ENCODE measurements at regions not wholly inside any gene's neighbourhood (a gene's known extent, or its start where the extent isn't known, plus 50 kb on each side); places are given as distances from the start of the nearest gene placed in this dataset.
A peak's percentile ranks its signal among the peaks of the same experiment; 100 is the strongest.
"Not testable (repeated sequence)": the region's sequence is repeated elsewhere in the genome, so short reads cannot be mapped to it uniquely, and the experiment has no call there.

DNA sequence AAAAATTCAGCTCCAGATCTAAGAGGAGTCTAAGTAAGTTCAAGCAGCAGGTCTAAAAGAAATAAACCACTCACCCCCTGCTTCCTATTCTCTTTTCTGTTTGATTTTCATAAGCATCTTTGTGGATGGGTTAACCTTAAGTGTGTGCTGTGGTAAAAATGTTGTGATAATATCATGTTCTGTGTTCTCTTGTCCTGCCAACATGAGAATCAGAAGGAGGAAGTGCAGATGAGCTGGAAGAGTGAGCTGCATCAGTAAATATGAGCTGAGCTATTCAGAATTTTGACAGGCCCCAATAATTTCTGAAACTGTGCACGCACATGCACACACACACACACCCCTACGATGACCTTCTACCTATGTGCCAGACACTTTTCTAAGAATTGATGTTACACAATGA is 186.5 kb upstream of the ANKRD55 start:
- DNase-seq, result no peak

DNA sequence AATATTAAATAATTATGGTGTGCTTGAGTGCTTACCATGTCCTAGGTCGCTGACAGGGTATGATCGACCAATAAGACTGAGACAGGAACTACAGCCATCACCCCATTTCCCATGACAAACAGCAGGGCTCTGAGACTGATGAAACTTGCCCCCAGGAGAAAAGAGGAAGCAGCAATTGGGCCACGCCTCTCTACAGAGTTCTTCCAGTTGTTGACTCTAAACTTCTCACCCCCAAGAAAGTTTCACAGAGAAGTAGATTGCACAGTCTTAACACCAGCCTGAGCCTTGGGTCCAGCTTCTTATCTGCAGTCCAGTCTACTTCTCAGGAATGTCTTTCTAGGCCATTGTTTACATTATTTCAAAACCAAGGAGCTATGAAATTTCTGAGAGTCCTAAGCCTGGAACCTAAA is 182.2 kb upstream of the ANKRD55 start:
- DNase-seq, result peak; percentile 67

DNA sequence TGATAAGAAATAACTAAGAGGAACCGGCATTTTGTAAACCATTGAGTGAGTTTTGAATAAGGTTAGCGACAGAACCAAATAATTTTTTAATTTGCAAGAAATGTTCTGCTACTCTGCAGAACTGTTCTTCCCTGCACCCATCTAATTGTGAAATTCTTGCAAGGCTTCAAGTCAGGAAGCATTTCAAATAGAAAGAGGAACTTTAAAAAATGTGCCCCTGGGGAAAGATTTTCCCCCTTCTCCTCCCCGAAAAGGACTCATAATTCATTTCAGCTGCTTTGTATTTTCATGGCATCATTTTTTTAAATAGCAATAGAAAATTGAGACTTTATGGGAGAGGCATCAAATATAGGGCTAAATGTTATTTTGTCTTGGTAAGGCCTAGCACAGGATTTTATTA is 180.9 kb upstream of the ANKRD55 start:
- peak; percentile 46 for DNase-seq

DNA sequence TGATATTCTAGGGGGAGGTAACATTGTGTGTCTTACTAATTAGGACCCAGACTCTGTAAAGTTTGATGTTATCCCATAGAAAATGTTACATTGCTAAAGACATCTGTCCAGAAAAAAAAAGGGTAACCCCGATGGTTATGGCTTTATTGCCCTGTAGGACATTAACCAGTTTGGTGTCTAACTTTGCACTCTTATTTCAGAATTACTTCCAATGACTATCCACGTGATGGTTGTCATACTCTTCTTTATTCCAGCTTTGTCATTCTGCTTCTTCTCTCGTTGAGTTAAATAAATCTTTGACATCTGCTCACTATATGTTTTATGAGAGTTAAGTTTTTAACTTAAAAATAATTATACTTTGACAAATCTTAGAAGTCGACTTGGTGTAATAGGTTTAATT is 180.4 kb upstream of the ANKRD55 start:
- no peak for DNase-seq

DNA sequence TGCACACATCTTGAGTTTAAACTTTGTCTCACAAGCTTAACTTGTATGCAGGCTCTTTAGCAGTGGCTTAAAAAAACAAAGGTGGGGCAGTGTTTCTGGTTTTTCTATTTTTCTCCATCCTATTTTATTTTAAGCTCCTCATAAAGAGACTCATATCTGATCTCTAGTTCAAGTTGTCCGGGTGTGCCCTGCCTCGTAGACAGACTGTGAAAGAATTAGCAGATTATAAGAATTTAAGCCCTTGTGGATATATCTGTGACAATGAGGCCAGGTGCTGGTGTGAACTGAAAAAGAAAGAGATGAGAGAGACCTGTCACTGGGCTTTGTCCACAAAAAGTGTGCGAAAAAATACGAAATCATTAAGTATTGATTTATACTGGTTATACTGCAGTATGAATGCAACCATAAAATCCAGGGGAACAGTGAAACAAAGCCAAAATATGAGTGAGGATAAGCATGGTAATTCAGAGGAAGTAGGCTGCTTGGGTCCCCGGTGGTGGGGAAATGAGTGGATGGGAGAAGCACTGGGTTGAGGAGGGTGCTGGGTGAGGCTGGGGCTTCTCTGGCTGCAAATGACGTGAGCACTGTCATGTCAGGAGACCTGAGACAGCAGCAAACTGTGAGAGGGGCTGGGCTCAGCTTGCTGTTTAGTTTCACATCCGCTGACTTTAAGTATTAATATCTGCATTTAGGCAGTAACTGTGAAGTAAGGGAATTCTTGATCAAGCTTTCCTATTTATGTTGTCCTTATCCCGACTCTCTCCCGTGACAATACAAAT is 179.7 kb upstream of the ANKRD55 start:
- DNase-seq, result no peak

DNA sequence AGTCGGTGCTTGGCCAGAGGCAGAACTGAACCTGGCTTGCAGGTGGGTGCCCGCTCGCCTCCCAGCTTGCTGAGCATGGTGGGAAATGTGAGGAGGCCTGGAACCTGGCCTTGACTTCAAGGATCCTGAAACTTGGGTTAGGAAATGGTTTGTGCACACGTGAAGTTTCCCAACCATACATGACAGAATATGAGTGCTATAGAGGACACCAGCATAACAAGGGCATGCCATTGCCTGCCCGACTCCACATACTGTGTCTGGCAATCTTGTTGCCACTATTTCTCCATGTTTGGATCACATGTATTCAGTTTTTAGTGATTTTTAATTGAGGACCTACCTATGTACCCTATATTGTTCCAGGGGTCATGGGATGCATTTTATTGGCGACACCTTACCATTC is 177.6 kb upstream of the ANKRD55 start:
- no peak for DNase-seq

DNA sequence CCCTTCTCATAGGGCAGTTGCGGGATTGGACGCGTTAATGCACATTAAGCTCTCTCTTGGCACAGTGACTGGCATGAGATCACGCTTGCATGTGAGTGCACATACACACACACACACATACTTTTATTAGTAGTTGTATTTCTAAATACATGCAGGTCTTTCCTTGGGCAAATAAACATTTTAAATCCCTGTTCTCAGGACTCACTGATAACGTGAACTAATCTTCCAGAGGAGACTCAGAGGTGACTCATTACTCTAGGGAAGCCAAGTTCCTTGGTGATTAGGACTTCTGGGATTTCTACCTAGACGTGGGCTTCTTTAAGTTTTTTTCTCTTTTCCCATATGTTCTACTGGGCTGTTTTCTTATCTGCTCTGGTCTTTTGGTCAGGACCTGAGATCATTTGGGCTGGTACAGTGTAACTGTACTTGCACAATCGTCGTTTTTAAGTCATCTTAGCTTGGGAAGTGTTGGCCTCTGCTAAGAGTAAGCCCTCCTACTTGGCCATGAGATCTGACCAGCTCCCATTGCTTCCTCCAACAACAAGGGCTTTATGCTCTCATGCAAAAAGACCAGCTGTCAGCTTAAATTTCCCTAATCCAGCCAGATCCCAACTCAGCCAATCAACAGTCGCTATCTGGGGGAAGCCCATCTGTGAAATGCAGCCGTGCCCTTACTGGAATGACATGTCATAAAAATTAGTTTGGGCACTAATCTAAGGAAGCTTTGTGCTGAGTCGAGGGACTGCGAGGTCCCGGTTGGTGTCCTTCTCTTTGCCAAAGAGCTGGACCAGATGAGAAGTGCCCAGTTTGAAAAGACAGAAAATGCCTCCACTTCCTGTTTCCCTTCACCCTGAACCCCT is 176.4 kb upstream of the ANKRD55 start:
- DNase-seq, result peak; percentile 75

DNA sequence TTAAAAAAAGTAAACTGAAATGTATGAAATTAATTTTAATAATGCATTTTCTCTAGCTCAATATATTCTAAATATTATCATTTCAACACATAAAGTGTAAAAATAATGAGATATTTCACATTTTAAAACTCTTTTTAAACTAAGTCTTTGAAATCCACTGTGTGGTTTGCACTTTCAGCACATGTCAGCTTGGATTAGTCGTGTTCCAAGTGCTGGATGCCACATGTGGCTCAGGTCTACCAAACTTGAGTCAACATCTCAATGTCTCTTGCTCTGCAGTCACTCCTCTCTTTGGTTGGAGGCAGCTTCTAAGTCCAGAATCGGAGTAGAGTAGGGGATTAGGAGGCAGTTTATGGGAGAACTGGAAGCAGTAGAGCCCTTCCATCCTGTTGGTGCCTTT is 173.7 kb upstream of the ANKRD55 start:
- DNase-seq, result peak; percentile 7

DNA sequence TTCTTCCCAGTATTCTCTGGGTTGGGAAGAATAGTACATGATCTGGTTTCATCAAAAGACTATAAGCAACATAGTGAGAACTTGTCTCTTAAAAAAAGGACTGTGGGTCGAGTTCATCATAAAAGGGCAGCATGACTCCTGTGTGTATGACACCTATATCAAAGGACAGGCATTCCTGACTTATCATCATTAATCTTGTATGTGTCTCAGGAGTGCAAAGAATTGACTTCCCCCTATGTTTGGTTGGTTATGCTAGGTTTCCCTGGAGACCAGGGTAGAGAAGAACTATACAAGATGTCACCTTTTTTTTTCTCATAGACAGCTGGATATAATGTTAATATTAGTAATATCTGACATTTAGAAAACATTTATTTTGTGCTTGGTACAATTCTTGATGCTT is 173.1 kb upstream of the ANKRD55 start:
- DNase-seq, result no peak

DNA sequence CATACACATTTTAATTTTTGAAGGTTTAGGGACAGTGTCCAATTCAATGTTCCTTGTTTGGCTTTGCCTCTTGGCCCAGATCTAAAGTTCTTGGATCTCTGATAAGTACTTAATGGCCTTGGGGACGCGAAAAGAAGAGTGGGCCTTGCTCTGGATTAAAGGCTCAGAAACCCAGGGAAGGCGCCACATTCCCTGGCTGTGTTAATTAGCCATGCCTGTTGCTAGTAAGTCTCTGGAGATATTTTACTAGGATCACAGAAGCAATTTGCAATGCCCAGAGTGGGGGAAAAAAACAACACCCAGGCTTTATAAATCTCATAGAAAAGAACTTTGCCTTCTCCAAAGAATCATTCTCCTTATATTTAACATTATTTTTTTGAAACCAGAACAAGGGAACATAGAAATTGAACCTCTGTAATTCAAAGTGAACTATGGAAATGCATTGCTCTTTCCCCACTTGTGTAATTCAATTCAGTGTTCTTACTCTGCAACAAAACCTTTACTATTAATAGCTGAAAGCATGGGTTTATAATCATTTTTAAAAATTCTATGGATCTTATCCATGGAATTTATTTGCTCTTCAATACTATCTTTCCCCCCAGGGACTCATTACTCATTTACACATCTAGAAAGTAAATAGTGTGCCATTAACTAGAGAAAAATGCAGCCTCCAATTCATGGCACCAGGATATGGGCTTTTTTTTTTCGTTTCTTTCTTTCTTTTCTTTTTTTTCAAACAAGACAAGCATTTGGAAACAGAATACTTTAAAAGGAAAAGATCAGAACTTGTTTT is 172.2 kb upstream of the ANKRD55 start:
- DNase-seq, result peak; percentile 11

DNA sequence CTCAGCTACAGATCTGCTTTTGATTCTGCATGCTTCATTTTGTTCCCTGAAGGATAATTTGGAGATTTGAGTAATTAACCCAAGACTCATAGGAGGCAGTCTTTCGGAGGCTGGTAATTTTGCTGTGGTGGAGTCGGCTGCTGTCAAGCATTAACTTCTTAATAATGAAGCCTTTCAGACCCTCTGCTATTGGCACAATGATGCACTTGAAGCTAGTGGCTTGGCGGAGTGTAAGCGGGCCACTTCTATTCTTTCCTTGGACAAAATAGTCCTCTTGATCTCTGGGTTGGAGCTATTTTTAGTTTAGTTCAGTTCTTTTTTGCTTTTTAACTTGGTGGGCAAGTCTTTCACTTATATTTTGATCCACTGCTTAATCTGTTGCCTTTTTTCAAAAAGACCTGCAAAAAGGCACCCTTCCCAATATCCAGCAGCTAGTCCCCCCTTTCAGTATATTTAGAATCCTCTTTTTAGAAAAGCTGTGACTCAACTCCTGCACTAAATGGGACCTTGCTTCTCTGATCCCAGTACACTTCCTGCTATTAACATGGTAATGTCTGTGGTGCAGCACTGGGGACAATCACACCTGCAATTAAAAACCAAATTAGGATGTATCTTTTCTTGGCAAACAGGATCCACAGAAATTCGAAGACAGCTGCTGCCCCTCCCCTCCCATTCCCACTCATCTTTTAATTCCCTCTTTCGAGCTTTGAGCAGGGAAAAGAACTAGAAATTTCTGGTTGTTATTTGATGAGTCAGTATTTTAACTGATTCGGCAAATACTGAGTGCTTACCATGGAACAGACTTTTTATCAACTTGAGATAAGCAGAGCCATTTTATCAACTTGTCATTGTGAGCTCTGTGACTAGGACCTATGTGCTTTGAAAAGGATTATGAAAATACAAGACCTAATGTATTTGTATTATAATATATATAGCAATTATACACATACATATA is 169.4 kb upstream of the ANKRD55 start:
- DNase-seq, result no peak

DNA sequence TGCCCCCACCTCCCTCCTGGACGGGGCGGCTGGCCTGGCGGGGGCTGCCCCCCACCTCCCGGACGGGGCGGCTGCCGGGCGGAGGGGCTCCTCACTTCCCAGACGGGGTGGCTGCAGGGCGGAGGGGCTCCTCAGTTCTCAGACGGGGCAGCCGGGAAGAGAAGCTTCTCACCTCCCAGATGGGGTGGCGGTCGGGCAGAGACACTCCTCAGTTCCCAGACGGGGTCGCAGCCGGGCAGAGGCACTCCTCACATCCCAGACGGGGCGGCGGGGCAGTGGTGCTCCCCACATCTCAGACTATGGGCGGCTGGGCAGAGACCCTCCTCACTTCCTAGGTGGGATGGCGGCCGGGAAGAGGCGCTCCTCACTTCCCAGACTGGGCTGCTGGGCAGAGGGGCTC is 164.7 kb upstream of the ANKRD55 start:
- not testable (repeated sequence) for DNase-seq

DNA sequence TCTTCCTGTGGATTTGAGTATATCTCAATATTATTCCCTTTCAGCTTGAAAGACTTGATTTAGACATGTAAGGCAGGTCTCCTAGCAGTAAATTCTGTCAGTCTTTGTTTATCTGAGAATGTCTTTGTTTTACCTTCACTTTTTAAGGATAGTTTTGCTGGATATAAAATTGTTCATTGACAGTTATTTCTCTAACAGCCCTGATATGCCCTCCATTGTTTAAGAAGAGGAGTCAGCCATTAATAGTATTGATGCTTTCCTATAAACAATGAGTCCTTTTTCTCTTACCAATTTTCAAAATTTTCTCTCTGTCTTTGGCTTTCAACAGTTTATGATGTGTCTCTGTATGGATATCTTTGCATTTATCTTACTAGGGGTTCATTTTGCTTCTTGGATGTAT is 163.5 kb upstream of the ANKRD55 start:
- no peak for DNase-seq

DNA sequence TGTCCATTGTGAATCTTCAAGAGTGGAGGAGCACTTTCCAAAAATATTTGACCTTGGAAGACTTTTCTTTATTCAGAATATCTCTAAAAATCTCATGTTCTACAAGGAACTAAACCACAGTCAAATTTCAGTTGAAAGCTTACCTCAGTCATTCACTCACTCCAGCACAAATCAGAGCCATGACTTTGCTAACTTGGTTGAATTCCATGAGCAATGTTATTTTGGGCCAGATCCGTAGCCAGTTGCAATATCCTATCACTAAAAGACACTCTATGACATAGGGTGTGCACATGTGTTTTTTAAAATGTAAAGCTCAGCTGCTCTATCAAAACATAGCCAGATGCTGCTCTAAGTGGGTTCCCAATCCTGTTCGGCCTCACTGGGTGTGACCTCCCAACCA is 156.1 kb upstream of the ANKRD55 start:
- no peak for DNase-seq

DNA sequence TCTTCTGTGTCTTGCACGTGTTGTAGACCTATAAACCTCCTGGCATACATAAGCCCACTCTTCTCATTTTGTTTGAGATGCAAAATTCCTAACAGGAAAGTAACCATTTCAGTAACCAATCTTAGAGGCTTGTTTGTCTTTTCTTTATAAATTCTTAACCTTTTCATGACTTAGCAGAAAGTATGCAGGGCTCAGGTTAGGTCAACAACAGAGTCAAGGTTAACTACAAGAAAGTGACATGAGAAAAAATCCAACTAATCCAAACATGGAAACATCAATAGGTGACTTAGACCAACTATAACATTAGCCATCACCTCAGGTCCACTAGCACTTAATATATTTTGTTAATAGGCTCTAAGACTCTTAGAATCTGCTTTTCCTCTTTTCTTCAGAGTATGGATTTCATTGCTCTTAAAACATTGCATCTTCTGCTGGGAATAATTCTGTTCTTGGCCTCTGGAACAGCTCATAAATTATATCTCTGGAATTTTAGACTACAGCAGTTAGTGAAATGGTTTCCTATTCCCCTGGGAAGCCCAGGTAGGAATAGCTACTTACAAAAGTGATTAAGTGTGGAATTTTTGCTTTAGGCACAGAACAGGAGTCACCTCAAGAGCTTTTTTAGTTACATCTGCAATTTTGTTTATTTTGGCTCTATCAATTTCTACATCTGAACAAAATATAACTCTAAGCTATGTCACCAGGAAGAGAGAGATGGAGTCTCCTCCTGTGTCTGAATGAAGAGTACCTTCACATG is 155.3 kb upstream of the ANKRD55 start:
- DNase-seq, result peak; percentile 52

DNA sequence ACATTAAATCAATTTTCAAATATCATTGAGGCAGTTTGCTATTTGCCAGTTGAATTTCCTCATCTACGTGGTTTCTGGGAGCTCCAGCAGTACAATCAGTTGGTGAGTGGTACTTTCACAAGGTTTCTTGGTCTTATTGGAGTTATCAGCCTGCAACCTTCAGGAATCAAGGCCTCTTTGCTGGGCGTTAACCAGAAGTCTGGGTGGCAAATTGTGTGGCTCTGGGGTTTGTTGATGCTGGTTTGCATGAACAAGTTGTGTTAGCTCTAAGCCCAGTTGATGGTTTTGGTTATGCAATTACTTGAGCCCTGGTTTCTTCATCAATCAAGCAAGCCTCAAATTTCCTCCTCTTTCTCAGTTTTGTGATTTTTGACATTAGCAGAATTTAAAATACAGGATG is 152.9 kb upstream of the ANKRD55 start:
- DNase-seq, result no peak

DNA sequence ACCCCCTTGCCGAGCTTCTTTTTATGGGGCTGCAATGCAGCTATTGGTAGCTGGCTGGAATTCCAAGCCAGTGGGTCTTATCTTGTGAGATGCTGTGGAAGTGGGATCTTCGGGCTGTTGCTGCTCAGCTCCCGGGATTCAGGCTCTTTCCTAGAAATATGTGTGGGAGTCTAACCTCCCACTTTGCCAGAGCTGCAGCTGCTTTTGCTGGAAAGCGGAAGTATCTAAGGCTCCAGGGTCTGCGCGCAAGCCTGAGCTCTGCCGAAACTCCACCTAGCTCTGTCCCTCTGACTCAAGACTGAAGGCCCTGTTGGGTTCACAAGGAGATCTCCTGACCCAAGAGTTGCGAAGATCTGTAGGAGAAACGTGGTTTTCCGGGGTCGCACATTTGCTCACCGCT is 151.1 kb upstream of the ANKRD55 start:
- no peak for DNase-seq

DNA sequence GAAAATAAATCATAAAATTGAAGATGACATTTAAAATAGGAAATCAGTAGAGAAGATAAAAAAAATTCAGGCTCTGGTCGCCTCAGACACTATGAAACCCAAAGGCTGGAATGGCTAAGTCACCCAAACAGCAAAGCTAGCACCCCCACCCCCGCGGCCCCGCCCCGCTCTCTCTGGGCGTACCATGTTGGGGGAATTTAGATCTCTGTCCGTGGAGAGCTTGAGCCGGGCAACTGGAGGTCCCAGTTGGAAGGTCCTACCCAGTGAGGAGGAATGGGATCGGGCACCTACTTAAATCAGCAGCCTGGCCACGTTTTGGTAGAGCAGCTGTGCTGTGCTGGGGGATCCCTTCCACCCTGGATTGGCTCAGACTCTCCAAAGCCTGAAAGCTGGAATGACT is 150.6 kb upstream of the ANKRD55 start:
- no peak for DNase-seq

DNA sequence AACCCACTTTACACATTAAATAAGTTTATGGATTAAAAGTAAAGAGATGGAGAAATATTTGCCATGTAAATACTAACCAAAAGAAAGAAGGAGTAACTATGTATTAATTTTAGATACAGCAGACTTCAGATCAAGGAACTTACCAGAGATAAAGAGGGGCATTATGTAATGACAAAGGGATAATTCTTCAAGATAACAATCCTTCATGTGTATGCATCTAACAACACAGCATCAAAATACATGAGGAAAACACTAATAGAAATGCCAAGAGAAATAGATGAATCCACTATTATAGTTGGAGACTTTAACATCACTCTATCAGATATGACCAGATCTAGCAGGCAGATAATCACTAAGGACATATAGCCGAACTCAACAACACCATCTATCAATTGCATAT is 149.8 kb upstream of the ANKRD55 start:
- no peak for DNase-seq

DNA sequence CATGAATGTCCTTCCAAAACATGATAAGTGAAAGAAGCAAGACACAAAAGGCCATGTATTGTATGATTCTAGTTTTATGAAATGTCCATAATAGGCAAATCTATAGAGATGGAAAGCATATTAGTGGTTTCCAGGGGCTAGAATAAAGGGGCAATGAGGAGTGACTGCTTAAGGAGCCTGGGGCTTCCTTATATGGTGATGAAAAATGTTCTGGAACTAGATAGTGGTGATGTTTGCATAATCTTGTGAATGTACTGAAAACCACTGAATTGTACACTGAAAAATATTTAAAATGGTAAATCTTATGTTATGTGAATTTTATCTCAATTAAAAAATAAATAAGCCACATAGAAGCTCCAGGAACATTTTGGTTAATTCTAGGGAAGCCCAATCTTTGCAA is 144.4 kb upstream of the ANKRD55 start:
- DNase-seq, result no peak

DNA sequence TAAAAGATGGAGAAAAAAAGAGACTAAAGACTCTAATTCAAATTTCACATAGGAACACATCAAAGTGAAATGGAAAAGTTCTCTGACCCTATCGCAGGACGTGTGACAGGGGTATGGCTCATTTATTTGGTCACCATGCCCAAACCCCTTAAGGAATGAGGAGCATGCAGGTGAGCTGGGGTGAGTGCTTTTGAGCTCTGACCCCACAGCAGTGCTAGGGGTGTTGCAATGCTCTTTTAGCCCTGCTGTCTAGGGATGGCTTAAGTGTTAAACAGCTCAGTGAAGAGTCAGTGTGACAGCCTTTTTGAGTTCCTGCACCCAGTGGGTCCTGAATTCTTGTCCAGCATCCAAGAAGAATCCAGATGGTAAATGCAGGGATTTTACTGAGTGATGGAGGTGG is 143.0 kb upstream of the ANKRD55 start:
- DNase-seq, result no peak
